ENCODE measurements at regions not wholly inside any gene's neighbourhood (a gene's known extent, or its start where the extent isn't known, plus 50 kb on each side); places are given as distances from the start of the nearest gene placed in this dataset.

- TF ChIP-seq CTCF (IDR thresholded peaks at IDR 0.05) (no peak), POLR2A (IDR thresholded peaks at IDR 0.05) (no peak)
- Histone ChIP-seq H3K27me3 (no peaks in the 10 kb centered on the region), H3K36me3 (no peaks in the 10 kb centered on the region), H3K4me1 (no peaks in the 10 kb centered on the region), H3K27ac (no peak overlapping the region), H3K4me3 (replicated peaks in 1 of 3) (no peak overlapping the region), H3K9me3 (no peaks in the 10 kb centered on the region)
- intact Hi-C loops (cut with DNase I), result no loop called here
- 94 to 99% methylated on average over 3 of the region's 3 CpGs for WGBS, 2 donors
- DNase-seq, result no peak
Measured at GRCh38 chr13:90222758-90223157, 1124.7 kb upstream of the MIR17HG start.

- Histone ChIP-seq H3K4me3 (replicated peaks in 1 of 3) (no peak overlapping the region), H3K27me3 (no peaks in the 10 kb centered on the region), H3K9me3 (no peaks in the 10 kb centered on the region), H3K36me3 (no peaks in the 10 kb centered on the region), H3K4me1 (no peaks in the 10 kb centered on the region), H3K27ac (no peak overlapping the region)
- intact Hi-C loops (cut with DNase I), result no loop called here
- no peak for DNase-seq
- TF ChIP-seq CTCF (IDR thresholded peaks at IDR 0.05) (no peak), POLR2A (IDR thresholded peaks at IDR 0.05) (no peak)
- 95 to 96% methylated on average over 16 to 17 of the region's 17 CpGs for WGBS, 2 donors
Measured at GRCh38 chr13:90230311-90230710, 1117.2 kb upstream of the MIR17HG start.

GRCh38 chr13:90232291-90232690 is 1115.2 kb upstream of the MIR17HG start:
- H3K4me3 ChIP-seq (replicated peaks in 1 of 3), result no peak overlapping the region
- no peaks in the 10 kb centered on the region for H3K4me1 ChIP-seq
- no peaks in the 10 kb centered on the region for H3K27me3 ChIP-seq
- TF ChIP-seq CTCF (IDR thresholded peaks at IDR 0.05) (no peak), POLR2A (IDR thresholded peaks at IDR 0.05) (no peak)
- intact Hi-C loops (cut with DNase I), result no loop called here
- H3K9me3 ChIP-seq, result no peaks in the 10 kb centered on the region
- H3K27ac ChIP-seq, result no peak overlapping the region
- no peaks in the 10 kb centered on the region for H3K36me3 ChIP-seq
- DNase-seq, result no peak

GRCh38 chr13:90233933-90234672 is 1113.4 kb upstream of the MIR17HG start:
- Histone ChIP-seq H3K36me3 (no peaks in the 10 kb centered on the region), H3K27ac (no peak overlapping the region), H3K4me1 (no peaks in the 10 kb centered on the region), H3K9me3 (no peaks in the 10 kb centered on the region), H3K4me3 (replicated peaks in 1 of 3) (no peak overlapping the region), H3K27me3 (no peaks in the 10 kb centered on the region)
- 81 to 84% methylated on average over 7 of the region's 7 CpGs for WGBS, 2 donors
- no peak for TF ChIP-seq CTCF (IDR thresholded peaks at IDR 0.05)
- no peak for TF ChIP-seq POLR2A (IDR thresholded peaks at IDR 0.05)
- intact Hi-C loops (cut with DNase I), result no loop called here
- DNase-seq, result no peak

- intact Hi-C loops (cut with DNase I), result no loop called here
- TF ChIP-seq POLR2A (IDR thresholded peaks at IDR 0.05) (no peak), CTCF (IDR thresholded peaks at IDR 0.05) (no peak)
- no peaks in the 10 kb centered on the region for H3K4me1 ChIP-seq
Measured at GRCh38 chr13:90237852-90238251, 1109.6 kb upstream of the MIR17HG start.

More at GRCh38 chr13:90237852-90238251, 1109.6 kb upstream of the MIR17HG start:
- H3K9me3 ChIP-seq, result no peaks in the 10 kb centered on the region
- no peak for DNase-seq
- no peak overlapping the region for H3K27ac ChIP-seq
- no peaks in the 10 kb centered on the region for H3K36me3 ChIP-seq
- H3K27me3 ChIP-seq, result no peaks in the 10 kb centered on the region
- no peak overlapping the region for H3K4me3 ChIP-seq (replicated peaks in 1 of 3)

Measured in thyroid gland (tissue), 4 donors.